GM12878 (cell line): ENCODE measurements at regions not wholly inside any gene's neighbourhood (a gene's known extent, or its start where the extent isn't known, plus 50 kb on each side); places are given as distances from the start of the nearest gene placed in this dataset.

Experiments
- CEBPB ChIP-seq, 2 experiments: fragments of 150-350 bp in 1 of 2; IDR thresholded peaks; 2 replicates each; pipeline ENCODE4 v1.6.1; 2012 to 2014; ENCODE audit warnings: low read depth in 2 of 2, low read length in 2 of 2, borderline replicate concordance in 1 of 2, inconsistent platforms in 1 of 2
- CHD4 ChIP-seq: fragments of 200-600 bp; sonication (generic); IDR thresholded peaks from 2 replicates; pipeline ENCODE4 v1.6.1; 2016; ENCODE audit warnings: mild to moderate bottlenecking
- CTCF ChIP-seq, 3 experiments: IDR thresholded peaks in 2 of 3; conservative IDR thresholded peaks in 1 of 3; 2 replicates each; pipeline ENCODE4 v1.5.1; 2011; ENCODE audit warnings: low read depth in 3 of 3, low read length in 3 of 3, mild to moderate bottlenecking in 3 of 3, control low read depth in 2 of 3, moderate library complexity in 2 of 3, inconsistent platforms in 1 of 3, mixed read lengths in 1 of 3; ENCODE audit not compliant: control insufficient read depth in 2 of 3, insufficient read depth in 1 of 3; ENCODE audit errors: extremely low read depth in 1 of 3
- E2F4 ChIP-seq: IDR thresholded peaks from 2 replicates; pipeline ENCODE4 v1.6.1; 2012; ENCODE audit warnings: low read depth, low read length, improper control_type of control experiment
- EZH2 ChIP-seq: IDR thresholded peaks from 2 replicates; pipeline ENCODE4 v1.6.1; 2012; ENCODE audit warnings: low read depth, mild to moderate bottlenecking, control low read depth, inconsistent platforms, low read length, borderline replicate concordance; ENCODE audit not compliant: control insufficient read depth
- MXI1 ChIP-seq: fragments of 150-350 bp; IDR thresholded peaks from 2 replicates; pipeline ENCODE4 v1.6.1; 2011; ENCODE audit warnings: low read depth, mild to moderate bottlenecking, inconsistent platforms, low read length, improper control_type of control experiment
- POLR2AphosphoS5 ChIP-seq: IDR thresholded peaks from 2 replicates; pipeline ENCODE4 v1.6.1; 2011; ENCODE audit warnings: mild to moderate bottlenecking, low read length, inconsistent platforms
- SP1 ChIP-seq: IDR thresholded peaks from one replicate; pipeline ENCODE4 v1.6.1; 2011; ENCODE audit warnings: low read depth, low read length
- ZNF274 ChIP-seq: IDR thresholded peaks from one replicate; pipeline ENCODE4 v1.8.0; 2011; ENCODE audit not compliant: insufficient read length, insufficient read depth
- ZZZ3 ChIP-seq: IDR thresholded peaks from 2 replicates; pipeline ENCODE4 v1.6.1; 2011; ENCODE audit warnings: low read depth; ENCODE audit not compliant: control insufficient read depth, insufficient read length
- TF ChIP-seq, protein P1 (sequence below): IDR thresholded peaks from 2 replicates; pipeline ENCODE4 v1.6.1; 2012; ENCODE audit warnings: low read depth, low read length, improper control_type of control experiment

GRCh38 chr3:167109746-167110145 is 270.4 kb downstream of the ZBBX start:
- TF ChIP-seq, protein P1, sequence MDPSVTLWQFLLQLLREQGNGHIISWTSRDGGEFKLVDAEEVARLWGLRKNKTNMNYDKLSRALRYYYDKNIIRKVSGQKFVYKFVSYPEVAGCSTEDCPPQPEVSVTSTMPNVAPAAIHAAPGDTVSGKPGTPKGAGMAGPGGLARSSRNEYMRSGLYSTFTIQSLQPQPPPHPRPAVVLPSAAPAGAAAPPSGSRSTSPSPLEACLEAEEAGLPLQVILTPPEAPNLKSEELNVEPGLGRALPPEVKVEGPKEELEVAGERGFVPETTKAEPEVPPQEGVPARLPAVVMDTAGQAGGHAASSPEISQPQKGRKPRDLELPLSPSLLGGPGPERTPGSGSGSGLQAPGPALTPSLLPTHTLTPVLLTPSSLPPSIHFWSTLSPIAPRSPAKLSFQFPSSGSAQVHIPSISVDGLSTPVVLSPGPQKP: no peak
- TF ChIP-seq CTCF (IDR thresholded peaks at IDR 0.05 in 2 of 3, conservative IDR thresholded peaks at IDR 0.05 in 1 of 3; ENCODE audit: control insufficient read depth in 2 of 3, extremely low read depth in 1 of 3, insufficient read depth in 1 of 3, low read depth in 3 of 3, low read length in 3 of 3) (no peak), CEBPB (IDR thresholded peaks at IDR 0.05; ENCODE audit: borderline replicate concordance in 1 of 2, low read depth in 2 of 2, low read length in 2 of 2) (no peak), POLR2AphosphoS5 (no peak), EZH2 (no peak), CHD4 (no peak), MXI1 (no peak), SP1 (no peak), E2F4 (no peak), ZZZ3 (no peak), ZNF274 (no peak)
